LHCN-M2 (cell line): ENCODE measurements at regions not wholly inside any gene's neighbourhood (a gene's known extent, or its start where the extent isn't known, plus 50 kb on each side); places are given as distances from the start of the nearest gene placed in this dataset.
"Not testable (repeated sequence)": the region's sequence is repeated elsewhere in the genome, so short reads cannot be mapped to it uniquely, and the experiment has no call there.

ENCODE experiments used
- DNase-seq: peaks from one replicate; pipeline ENCODE4 v3.0.0-alpha.2; 2012; ENCODE audit warnings: low read depth

DNA sequence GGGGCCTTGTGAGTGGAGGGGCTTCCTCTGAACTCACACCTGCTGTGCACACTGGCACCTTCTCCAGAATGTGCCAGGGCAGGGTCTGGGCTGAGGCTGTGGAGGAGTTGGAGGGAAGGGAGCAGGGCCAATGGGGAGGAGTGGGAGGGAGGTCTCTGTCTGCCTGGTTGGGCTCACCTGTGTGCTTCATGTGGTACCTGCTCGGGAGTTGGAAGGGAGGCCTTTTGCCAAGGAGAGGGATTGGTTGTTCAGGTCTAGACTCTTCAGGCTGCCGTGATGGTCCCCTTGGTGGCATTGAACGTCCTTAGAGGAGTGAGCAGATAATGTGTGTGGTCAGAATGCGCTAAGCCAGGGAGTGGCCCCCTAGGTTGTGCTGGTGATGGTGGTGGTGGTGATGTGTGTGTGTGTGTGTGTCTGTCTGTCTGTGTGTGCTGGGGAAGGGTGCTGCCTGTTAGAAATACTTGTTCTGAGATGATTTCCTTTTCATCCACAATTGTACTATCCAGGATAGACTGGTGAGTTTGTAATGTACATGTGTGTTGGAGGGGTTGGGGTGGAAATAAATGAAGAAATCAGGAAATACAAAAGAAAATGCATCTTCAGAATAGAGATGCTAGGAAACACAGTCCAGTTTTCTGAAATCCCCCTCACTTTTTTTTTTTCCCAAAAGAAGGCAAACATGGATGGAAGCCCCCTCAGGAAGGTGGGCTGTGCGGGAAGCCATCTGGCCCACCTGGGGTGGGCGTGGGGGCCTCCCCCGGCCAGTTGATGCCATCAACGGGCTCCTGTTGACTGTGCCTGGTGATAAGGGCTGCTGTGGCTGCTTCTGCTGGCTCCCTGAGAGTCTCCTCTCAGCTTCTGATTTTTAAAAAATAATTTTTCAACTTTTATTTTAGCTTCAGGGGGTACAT, 140.5 kb upstream of the ZNF536 start:
- DNase-seq = no peak

DNA sequence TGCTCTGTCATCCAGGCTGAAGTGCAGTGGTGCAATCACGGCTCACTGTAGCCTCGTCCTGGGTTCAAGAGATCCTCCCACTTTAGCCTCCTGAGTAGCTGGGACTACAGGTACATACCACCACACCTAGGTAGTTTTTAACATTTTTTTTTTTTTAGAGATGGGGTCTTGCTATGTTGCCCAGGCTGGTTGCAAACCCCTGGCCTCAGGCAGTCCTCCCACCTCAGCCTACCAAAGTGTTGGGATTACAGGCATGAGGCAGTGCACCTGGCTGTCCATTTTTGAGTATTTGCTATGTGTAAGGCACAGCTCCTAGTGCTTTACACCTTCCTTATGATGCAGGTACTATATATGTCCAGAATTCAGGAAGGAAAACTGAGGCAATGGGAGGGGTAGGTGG, 138.8 kb upstream of the ZNF536 start:
- DNase-seq = no peak

DNA sequence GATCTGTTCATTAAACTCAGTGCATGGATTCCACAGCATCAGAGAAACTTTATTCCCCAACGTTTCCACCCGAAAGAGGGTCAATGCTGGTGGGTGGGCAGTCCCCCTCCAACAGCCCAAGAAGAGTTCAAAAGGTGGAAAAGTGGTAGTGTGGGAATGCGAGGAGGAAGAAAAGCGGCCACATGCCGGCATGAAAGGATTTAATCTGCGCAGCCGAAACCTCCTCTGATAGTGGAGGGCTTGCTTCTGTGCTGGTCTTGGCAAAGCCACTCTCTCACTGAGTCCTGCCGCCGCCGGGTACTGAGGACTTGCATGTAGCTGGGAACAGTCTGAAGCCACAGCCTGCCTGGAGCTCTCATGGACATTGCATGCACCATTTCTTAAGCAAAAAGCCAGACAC, 136.2 kb upstream of the ZNF536 start:
- no peak for DNase-seq

DNA sequence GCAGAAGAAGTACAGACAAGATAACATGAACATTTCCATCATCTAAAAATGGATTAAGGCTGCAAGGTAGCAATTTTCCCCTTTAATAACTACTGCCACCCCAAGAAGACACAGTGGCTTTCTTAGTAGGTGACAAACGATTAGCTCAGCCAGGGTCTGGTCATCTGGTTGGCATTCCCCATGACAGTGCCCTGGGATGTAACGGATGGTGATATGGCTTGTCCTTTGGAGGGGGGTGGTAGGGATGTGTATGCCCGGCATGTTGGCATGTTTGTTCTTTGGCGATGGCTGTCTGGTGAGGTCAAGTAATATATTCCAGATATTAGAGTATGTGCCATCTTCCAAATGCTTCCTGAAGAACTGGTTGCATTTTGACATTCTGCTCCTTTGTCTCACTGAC, 135.6 kb upstream of the ZNF536 start:
- DNase-seq = no peak

DNA sequence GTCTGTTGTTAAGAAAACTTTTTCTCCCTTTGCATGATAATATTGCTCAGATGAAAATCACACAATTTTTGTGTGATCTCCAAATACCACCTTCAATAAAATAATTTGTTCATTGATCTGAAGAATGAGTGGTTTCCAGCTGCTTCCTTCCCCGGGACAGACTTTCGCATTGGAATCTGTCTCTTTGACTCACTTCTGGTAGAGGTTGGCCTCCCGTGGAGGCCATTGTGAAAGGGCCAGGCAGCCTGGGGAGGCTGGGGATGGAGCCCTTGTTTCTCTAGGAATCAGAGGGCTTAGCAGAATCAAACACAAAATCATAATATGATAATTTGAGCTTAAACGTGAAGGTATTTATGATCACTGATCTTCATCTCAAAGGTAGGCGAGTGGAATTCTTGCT, 135.0 kb upstream of the ZNF536 start:
- no peak for DNase-seq

- no peak for DNase-seq
Observed at GRCh38 chr19:30240904-30241695, 131.1 kb upstream of the ZNF536 start.

- DNase-seq = no peak
Observed at GRCh38 chr19:30244533-30244932, 127.7 kb upstream of the ZNF536 start.

- no peak for DNase-seq
Observed at GRCh38 chr19:30245401-30246039, 126.7 kb upstream of the ZNF536 start.

- no peak for DNase-seq
Observed at GRCh38 chr19:30249911-30250310, 122.3 kb upstream of the ZNF536 start.

GRCh38 chr19:30252214-30252613, 120.0 kb upstream of the ZNF536 start:
- no peak for DNase-seq

DNA sequence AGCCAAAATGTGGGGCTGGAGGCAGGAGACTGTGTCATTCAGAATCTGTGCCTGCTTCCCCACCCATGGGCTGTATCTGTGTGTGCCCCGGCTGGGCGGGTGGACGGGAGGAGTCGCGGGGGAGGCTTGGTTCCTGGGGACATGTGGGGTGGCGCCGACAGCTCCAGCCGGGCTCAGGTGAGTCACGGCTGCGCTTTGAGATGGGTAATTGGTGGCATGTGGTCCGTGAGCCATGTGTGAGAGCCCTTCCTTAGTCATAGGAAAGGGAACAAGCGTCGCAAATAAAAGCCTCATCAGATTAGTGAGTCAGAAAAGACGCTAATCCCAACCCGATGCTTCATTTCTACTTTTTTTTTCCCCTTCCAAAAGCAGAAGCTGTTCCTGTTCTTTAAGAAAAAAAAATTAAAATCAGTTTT, 118.6 kb upstream of the ZNF536 start:
- no peak for DNase-seq

- no peak for DNase-seq
Observed at GRCh38 chr19:30254158-30254557, 118.0 kb upstream of the ZNF536 start.

GRCh38 chr19:30254789-30255188, 117.4 kb upstream of the ZNF536 start:
- DNase-seq = no peak

DNA sequence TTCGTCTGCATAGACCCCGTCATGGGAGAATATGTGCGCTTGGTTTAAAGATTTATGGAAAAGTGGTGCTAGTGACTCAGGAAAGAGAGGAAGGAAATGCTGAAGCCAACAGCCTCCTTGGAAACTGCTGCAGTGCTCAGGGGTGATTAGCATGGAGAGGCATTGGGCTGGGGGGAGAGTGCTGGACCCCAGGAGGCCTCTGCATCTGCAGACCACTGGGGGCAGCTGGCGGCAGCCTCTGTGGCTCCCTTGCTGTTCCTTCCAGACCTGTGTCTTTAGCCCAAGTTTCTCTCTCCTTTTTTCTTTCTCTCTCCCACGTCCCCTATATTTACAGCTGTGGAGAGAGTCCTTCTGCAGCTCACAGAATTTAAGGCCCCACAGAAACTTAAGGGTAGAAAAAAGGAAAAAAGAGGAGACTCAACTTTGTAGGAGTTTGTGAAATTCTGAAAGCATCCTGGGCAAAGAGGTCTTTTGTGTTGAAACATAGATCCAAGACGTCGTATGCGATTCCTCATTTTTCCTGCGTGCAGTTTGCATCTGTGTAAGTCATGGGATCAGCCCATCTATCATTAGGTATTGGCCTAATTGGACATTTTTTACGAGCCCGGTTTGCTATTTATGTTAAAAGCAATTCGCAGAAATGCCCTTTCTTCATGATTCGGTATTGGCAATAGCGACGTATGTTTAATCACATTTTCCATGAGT, 116.2 kb upstream of the ZNF536 start:
- DNase-seq = no peak

GRCh38 chr19:30256496-30256850, 115.7 kb upstream of the ZNF536 start:
- DNase-seq = no peak

DNA sequence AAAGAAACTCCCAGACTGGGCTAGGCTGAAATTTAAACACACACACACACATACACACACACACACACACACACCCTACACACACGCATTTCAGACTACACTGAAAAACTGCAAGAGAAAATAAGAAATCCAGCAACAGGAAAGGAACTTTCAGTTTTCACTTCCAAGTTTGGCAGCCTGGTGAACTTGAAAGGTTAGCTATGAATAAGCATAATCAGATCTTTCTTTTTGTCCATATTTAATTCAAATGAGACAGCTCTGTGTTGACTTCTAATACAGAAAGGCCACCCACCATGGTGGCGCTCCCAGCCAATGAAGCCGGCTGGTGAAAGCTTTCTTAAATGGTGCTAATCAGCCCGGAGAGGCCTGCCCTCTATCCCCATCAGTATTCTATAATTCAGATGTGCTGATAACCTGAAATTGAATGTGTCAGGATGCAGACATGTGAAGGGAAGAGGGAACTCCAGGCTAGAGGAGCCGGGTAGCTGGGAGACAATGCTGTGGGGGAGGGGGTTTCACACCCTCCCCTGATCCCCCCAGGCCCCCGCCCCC, 108.3 kb upstream of the ZNF536 start:
- DNase-seq = no peak

DNA sequence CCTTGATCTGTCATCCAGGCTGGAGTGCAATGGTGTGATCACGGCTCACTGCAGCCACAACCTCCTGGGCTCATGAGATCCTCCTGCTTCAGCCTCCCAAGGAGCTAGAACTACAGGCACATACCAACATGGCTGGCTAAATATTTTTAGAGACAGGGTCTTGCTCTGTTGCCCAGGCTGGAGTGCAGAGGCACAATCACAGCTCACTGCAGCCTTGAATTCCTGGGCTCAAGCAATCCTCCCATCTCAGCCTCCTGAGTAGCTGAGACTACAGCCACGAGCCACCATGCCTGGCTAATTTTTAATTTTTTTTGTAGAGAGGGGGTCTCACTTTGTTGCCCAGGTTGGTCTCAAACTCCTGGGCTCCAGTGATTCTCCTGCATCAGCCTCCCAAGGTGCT, 106.3 kb upstream of the ZNF536 start:
- not testable (repeated sequence) for DNase-seq

DNA sequence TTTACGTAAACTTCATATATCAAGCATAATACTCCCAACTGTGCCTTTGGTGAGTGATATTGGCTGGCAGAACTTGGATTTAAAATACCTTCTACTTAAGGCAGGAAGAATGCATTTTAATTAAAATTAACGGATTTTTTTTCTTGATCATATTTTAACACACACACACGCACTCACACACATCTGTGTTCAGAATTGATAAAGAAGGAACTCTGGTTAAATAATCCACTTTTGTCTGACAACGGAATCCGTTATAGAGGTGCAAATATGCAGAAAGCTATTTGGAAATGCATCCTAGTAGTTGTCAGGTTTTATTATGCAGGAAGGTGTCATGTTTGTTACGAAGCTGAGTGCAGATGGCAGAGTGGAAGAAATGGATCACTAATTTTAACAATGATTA, 105.5 kb upstream of the ZNF536 start:
- DNase-seq = no peak

GRCh38 chr19:30267332-30267731, 104.9 kb upstream of the ZNF536 start:
- DNase-seq = no peak

DNA sequence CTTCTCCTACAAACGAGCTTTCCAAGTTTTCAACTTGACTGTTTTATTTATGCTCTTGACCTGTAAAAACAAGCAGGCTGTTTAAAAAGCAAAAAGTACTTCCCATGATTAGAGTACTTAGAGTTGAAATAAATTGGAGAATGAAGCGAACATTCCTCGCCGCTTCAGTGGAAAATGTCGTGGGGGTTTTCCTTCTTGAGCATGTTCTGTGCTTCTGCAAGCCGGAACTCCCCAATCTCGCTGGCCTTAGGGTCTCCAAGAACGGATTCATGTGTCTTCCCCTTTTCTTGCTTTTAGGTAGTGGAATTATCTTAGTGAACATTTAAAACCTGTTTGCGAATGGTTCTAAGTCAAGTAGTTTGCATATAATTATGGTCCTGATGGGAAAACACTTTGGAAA, 103.6 kb upstream of the ZNF536 start:
- DNase-seq = no peak

GRCh38 chr19:30269638-30270037, 102.5 kb upstream of the ZNF536 start:
- no peak for DNase-seq

DNA sequence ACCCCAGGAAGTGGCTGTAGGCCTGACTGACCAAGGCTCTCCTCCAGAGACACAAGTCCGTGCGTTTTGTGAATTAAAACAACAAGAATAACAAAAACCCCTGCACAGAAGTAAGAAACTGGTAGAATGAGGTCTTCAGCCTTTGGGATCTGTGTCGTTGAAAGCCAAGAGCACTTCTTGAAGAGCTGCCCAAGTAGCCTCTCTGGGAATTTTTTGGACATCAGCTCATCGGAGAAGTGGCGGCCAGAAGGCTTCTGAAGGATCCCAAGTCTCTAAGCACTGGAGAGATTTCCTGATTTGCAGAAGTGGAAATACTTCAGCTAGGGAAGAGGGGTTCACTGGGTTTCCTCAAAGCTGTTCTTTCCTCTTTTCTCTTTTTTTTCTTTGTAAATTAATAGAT, 100.4 kb upstream of the ZNF536 start:
- DNase-seq = no peak
